ENCODE measurements at regions not wholly inside any gene's neighbourhood (a gene's known extent, or its start where the extent isn't known, plus 50 kb on each side); places are given as distances from the start of the nearest gene placed in this dataset.

- TF ChIP-seq, protein P1, sequence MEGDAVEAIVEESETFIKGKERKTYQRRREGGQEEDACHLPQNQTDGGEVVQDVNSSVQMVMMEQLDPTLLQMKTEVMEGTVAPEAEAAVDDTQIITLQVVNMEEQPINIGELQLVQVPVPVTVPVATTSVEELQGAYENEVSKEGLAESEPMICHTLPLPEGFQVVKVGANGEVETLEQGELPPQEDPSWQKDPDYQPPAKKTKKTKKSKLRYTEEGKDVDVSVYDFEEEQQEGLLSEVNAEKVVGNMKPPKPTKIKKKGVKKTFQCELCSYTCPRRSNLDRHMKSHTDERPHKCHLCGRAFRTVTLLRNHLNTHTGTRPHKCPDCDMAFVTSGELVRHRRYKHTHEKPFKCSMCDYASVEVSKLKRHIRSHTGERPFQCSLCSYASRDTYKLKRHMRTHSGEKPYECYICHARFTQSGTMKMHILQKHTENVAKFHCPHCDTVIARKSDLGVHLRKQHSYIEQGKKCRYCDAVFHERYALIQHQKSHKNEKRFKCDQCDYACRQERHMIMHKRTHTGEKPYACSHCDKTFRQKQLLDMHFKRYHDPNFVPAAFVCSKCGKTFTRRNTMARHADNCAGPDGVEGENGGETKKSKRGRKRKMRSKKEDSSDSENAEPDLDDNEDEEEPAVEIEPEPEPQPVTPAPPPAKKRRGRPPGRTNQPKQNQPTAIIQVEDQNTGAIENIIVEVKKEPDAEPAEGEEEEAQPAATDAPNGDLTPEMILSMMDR (IDR thresholded peaks at IDR 0.05; ENCODE audit: low read length, missing control alignments), result no peak
- H3K4me3 ChIP-seq (replicated peaks; ENCODE audit: low read depth, low read length), result no peak overlapping the region
- DNase-seq (ENCODE audit: low read depth), result no peak
These were observed 980.9 kb downstream of the BRINP3 start for GRCh38 chr1:189496768-189497167.

DNA sequence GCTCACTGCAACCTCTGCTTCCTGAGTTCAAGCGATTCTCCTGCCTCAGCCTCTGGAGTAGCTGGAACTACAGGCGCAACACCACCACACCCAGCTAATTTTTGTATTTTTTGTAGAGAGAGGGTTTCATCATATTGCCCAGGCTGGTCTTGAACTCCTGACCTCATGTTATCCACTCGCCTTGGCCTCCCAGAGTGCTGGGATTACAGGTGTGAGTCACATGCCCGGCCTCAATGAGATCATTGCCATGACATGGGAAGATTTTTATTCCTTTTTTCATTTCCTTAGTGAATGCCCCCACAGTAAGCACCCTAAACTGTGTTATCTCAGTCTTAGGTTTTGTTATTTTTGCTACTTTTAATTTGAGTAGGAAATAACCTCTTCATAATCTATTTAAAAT lies 977.9 kb downstream of the BRINP3 start:
- no peak overlapping the region for H3K4me3 ChIP-seq (replicated peaks; ENCODE audit: low read depth, low read length)
- TF ChIP-seq, protein P1 (IDR thresholded peaks at IDR 0.05; ENCODE audit: low read length, missing control alignments), result no peak
- DNase-seq (ENCODE audit: low read depth), result no peak

DNA sequence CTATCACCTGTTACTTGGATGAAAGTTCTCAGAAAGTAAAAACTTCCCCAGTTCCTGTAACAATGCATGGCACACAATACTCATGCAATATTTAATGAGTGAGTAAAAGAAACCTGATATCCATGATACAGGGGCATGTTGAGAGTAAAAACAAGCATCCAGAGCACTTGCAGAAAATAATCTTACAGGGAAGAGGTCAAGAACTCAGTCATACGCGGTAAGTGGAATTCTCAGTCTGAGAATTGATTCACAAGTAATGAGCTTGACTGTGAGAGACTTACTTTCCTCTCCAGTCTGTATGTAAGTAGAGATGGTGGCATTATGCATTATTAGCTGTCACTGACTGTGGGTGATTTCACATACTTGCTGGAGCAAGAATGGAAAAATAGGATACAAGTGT lies 976.9 kb downstream of the BRINP3 start:
- H3K4me3 ChIP-seq (replicated peaks; ENCODE audit: low read depth, low read length), result no peak overlapping the region
- TF ChIP-seq, protein P1 (IDR thresholded peaks at IDR 0.05; ENCODE audit: low read length, missing control alignments), result no peak
- no peak for DNase-seq (ENCODE audit: low read depth)

DNA sequence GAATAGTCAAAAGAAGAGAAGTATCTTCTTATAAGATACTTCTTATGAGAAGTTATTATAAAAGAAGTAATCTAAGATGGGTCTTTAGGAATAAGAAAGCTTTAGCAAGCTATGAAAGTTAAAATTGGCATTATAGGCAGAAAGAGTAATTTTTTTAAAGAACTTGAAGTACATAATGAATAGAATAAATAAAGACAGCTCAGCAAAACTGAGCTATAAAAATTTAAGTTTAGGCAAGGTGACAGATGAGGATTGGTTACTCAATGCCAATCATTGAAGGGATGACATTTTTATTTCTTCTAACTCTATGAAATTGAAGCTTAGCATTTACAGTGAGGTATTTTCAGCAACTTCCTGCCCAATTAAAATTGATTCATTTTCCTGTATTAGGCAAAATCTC lies 966.8 kb downstream of the BRINP3 start:
- TF ChIP-seq, protein P1 (IDR thresholded peaks at IDR 0.05; ENCODE audit: low read length, missing control alignments), result no peak
- no peak overlapping the region for H3K4me3 ChIP-seq (replicated peaks; ENCODE audit: low read depth, low read length)
- DNase-seq (ENCODE audit: low read depth), result no peak

GRCh38 chr1:189513091-189513490 lies 964.6 kb downstream of the BRINP3 start:
- TF ChIP-seq, protein P1 (IDR thresholded peaks at IDR 0.05; ENCODE audit: low read length, missing control alignments), result no peak
- H3K4me3 ChIP-seq (replicated peaks; ENCODE audit: low read depth, low read length), result no peak overlapping the region
- no peak for DNase-seq (ENCODE audit: low read depth)

GRCh38 chr1:189522441-189522840 lies 955.2 kb downstream of the BRINP3 start:
- TF ChIP-seq, protein P1 (IDR thresholded peaks at IDR 0.05; ENCODE audit: low read length, missing control alignments), result no peak
- DNase-seq (ENCODE audit: low read depth), result no peak
- H3K4me3 ChIP-seq (replicated peaks; ENCODE audit: low read depth, low read length), result no peak overlapping the region

DNA sequence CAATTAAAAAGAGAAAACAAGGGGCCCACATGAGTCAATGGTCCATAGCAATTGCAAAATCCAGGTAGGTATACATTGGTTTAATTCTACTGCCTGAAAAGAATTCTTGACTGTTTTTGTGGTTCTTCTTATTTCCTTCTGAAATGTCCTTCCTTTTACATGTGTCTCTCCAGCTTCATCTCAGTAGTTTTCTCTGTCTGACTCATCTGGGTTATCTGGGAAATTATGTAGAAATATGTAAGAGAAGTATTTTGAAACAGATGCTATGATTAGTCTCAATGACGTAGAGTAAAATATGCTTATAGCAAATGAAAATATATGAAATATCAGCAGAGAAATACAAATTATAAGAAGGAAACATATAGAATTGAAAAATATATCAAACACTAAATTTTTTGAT lies 953.2 kb downstream of the BRINP3 start:
- no peak overlapping the region for H3K4me3 ChIP-seq (replicated peaks; ENCODE audit: low read depth, low read length)
- peak; percentile 60 for DNase-seq (ENCODE audit: low read depth)
- TF ChIP-seq, protein P1 (IDR thresholded peaks at IDR 0.05; ENCODE audit: low read length, missing control alignments), result no peak
